Upper lobe of left lung (tissue), 4 donors: ENCODE measurements at regions not wholly inside any gene's neighbourhood (a gene's known extent, or its start where the extent isn't known, plus 50 kb on each side); places are given as distances from the start of the nearest gene placed in this dataset.

Experiments used
- POLR2A ChIP-seq, 4 donors: fragments of 450-650 bp; IDR thresholded peaks; one replicate each; pipeline ENCODE4 v1.5.1; 2016 to 2017; ENCODE audit warnings: antibody characterized with exemption in 4 of 4, mild to moderate bottlenecking in 2 of 4
- POLR2AphosphoS5 ChIP-seq, 2 donors: sonication (generic); formaldehyde crosslinking; IDR thresholded peaks; one replicate each; pipeline ENCODE4 v1.5.1; 2017; ENCODE audit warnings: antibody characterized with exemption in 2 of 2
- TF ChIP-seq, protein P1 (sequence below), 6 experiments: fragments of 450-650 bp in 4 of 6; fragments of 200-600 bp in 2 of 6; sonication (generic) in 2 of 6; IDR thresholded peaks; one replicate each; pipeline ENCODE4 v1.5.1; 2016 to 2019; ENCODE audit warnings: antibody characterized with exemption in 6 of 6

DNA sequence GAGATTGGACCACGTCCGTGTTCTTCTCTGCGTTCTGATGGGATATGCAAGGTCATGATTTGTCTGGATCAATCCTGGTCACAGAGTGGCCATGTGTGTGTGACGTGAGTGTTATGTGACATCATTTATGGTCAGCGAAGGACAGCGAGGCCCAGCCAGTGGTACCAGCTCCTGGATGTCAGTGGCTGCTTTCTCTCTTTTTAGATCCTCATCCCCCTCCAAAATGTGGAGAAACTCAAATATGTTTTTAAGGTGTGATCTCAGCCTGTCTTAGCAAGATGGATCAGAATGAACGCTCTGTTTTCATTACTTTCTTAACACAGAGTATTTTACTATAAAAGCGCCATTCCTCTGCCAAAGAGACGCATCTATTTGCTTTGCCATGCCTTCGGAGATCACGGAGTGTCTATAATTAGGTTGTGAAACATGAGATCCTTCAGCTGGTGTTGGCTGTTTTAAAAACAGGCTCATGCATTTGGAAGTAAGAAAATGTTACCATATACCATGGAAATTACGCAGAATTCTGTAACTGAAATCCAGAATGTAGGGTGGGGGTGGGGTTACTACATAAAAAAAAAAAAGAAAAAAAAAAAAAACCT is 245.5 kb upstream of the TCERG1L start:
- TF ChIP-seq, protein P1, sequence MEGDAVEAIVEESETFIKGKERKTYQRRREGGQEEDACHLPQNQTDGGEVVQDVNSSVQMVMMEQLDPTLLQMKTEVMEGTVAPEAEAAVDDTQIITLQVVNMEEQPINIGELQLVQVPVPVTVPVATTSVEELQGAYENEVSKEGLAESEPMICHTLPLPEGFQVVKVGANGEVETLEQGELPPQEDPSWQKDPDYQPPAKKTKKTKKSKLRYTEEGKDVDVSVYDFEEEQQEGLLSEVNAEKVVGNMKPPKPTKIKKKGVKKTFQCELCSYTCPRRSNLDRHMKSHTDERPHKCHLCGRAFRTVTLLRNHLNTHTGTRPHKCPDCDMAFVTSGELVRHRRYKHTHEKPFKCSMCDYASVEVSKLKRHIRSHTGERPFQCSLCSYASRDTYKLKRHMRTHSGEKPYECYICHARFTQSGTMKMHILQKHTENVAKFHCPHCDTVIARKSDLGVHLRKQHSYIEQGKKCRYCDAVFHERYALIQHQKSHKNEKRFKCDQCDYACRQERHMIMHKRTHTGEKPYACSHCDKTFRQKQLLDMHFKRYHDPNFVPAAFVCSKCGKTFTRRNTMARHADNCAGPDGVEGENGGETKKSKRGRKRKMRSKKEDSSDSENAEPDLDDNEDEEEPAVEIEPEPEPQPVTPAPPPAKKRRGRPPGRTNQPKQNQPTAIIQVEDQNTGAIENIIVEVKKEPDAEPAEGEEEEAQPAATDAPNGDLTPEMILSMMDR (IDR thresholded peaks at IDR 0.05), result no peak
- TF ChIP-seq POLR2A (IDR thresholded peaks at IDR 0.05) (no peak), POLR2AphosphoS5 (IDR thresholded peaks at IDR 0.05) (no peak)
